ENCODE measurements at regions not wholly inside any gene's neighbourhood (a gene's known extent, or its start where the extent isn't known, plus 50 kb on each side); places are given as distances from the start of the nearest gene placed in this dataset.
A peak's percentile ranks its signal among the peaks of the same experiment; 100 is the strongest.

DNA sequence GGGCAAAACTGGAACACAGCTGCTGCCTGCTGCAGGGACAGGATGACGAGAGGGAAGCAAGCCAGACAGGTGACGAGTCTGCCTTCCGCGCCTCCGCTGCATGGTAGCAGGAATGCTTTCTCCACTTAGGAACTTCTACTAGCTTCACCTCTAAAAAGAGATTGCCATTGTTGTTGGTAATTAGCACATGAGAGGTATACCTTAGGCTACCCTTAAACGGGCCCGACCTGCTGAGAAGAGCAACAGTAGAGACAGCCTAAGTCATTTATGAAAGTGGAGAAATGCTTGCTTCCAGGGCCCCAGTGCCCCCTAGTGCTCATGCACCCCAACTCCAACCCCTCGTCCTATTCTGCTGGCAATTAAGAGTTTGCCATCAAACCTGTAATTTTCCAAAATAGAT is 96.9 kb upstream of the AKT3 start:
- no peak for DNase-seq
- no peaks in the 10 kb centered on the region for H3K4me1 ChIP-seq (ENCODE audit: low read length)

DNA sequence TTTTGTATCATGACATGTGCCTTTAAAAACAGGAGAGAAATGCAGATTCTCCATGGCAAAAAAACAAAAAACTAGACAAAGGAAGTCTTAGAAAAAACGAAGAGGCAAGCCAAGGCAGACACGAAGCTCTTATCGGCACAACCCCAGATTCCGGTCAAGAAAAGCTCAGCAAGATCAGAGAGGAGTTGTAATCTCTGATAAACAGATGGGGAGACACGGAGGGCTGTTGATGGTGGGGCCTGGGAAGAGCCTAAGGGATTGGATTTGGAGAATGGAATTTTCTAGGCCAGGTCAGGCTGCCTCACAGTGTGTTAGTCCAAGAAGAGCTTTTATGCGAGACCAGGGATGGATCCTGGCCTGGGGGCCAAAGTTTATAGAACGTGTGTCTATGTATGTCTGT is 96.2 kb upstream of the AKT3 start:
- Histone ChIP-seq H3K27ac (ENCODE audit: low read length) (no peak overlapping the region), H3K9me3 (replicated peaks; ENCODE audit: insufficient read depth, low read length) (no peaks in the 10 kb centered on the region), H3K27me3 (replicated peaks; ENCODE audit: insufficient read depth, low read length) (no peaks in the 10 kb centered on the region), H3F3A (ENCODE audit: insufficient read depth, low read length) (no peaks in the 10 kb centered on the region), H3K36me3 (replicated peaks; ENCODE audit: insufficient read depth, low read length) (no peaks in the 10 kb centered on the region), H3K9me2 (replicated peaks; ENCODE audit: insufficient read depth, low read length) (no peaks in the 10 kb centered on the region), H4K20me1 (ENCODE audit: insufficient read depth, low read length) (no peaks in the 10 kb centered on the region), H2AFZ (ENCODE audit: low read length) (no peak overlapping the region), H3K4me2 (ENCODE audit: low read depth, low read length) (no peak overlapping the region), H3K4me1 (ENCODE audit: low read length) (no peaks in the 10 kb centered on the region), H3K9ac (ENCODE audit: low read length) (no peak overlapping the region), H3K79me2 (ENCODE audit: low read length) (no peaks in the 10 kb centered on the region), H3K4me3 (ENCODE audit: low read length) (no peak overlapping the region)
- no peak for DNase-seq
- TF ChIP-seq EZH2phosphoT487 (IDR thresholded peaks at IDR 0.05; ENCODE audit: low read length) (no peak), EZH2 (optimal IDR thresholded peaks at IDR 0.05; ENCODE audit: low read depth, low read length) (no peak)
- TF ChIP-seq, protein P1, sequence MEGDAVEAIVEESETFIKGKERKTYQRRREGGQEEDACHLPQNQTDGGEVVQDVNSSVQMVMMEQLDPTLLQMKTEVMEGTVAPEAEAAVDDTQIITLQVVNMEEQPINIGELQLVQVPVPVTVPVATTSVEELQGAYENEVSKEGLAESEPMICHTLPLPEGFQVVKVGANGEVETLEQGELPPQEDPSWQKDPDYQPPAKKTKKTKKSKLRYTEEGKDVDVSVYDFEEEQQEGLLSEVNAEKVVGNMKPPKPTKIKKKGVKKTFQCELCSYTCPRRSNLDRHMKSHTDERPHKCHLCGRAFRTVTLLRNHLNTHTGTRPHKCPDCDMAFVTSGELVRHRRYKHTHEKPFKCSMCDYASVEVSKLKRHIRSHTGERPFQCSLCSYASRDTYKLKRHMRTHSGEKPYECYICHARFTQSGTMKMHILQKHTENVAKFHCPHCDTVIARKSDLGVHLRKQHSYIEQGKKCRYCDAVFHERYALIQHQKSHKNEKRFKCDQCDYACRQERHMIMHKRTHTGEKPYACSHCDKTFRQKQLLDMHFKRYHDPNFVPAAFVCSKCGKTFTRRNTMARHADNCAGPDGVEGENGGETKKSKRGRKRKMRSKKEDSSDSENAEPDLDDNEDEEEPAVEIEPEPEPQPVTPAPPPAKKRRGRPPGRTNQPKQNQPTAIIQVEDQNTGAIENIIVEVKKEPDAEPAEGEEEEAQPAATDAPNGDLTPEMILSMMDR (IDR thresholded peaks at IDR 0.05; ENCODE audit: low read length), result no peak

More for the DNA sequence above, 96.9 kb upstream of the AKT3 start:
- Histone ChIP-seq H3K9ac (ENCODE audit: low read length) (no peak overlapping the region), H3K9me2 (replicated peaks; ENCODE audit: insufficient read depth, low read length) (no peaks in the 10 kb centered on the region), H3K79me2 (ENCODE audit: low read length) (no peaks in the 10 kb centered on the region), H3K9me3 (replicated peaks; ENCODE audit: insufficient read depth, low read length) (no peaks in the 10 kb centered on the region), H3K4me2 (ENCODE audit: low read depth, low read length) (no peak overlapping the region), H2AFZ (ENCODE audit: low read length) (no peak overlapping the region), H3K27ac (ENCODE audit: low read length) (no peak overlapping the region), H3K36me3 (replicated peaks; ENCODE audit: insufficient read depth, low read length) (no peaks in the 10 kb centered on the region), H3K27me3 (replicated peaks; ENCODE audit: insufficient read depth, low read length) (no peaks in the 10 kb centered on the region), H3K4me3 (ENCODE audit: low read length) (no peak overlapping the region), H3F3A (ENCODE audit: insufficient read depth, low read length) (no peaks in the 10 kb centered on the region), H4K20me1 (ENCODE audit: insufficient read depth, low read length) (no peaks in the 10 kb centered on the region)
- TF ChIP-seq, protein P1 (IDR thresholded peaks at IDR 0.05; ENCODE audit: low read length), result peak; percentile 20
- no peak for TF ChIP-seq EZH2 (optimal IDR thresholded peaks at IDR 0.05; ENCODE audit: low read depth, low read length)

DNA sequence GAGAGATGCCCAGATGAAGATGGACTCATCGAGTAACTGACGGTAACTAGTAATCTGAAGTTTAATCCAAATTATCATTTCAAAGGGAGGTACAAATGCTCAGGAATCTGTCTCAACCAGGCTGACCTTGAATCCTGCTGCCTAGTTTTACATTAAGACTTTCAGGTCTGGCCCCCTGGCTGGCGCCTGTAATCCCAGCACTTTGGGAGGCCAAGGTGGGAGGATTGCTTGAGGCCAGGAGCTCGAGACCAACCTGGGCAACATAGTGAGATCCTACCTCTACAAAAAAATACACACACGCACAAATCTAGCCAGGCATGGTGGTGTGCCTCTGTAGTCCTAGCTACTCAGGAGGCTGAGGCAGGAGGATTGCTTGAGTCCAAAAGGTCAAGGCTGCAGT is 95.7 kb upstream of the AKT3 start:
- Histone ChIP-seq H3K27ac (ENCODE audit: low read length) (no peak overlapping the region), H3K9me2 (replicated peaks; ENCODE audit: insufficient read depth, low read length) (no peaks in the 10 kb centered on the region), H3F3A (ENCODE audit: insufficient read depth, low read length) (no peaks in the 10 kb centered on the region), H4K20me1 (ENCODE audit: insufficient read depth, low read length) (no peaks in the 10 kb centered on the region), H3K4me3 (ENCODE audit: low read length) (no peak overlapping the region), H3K4me1 (ENCODE audit: low read length) (no peaks in the 10 kb centered on the region), H3K9me3 (replicated peaks; ENCODE audit: insufficient read depth, low read length) (no peaks in the 10 kb centered on the region), H3K27me3 (replicated peaks; ENCODE audit: insufficient read depth, low read length) (no peaks in the 10 kb centered on the region), H2AFZ (ENCODE audit: low read length) (no peak overlapping the region), H3K79me2 (ENCODE audit: low read length) (no peaks in the 10 kb centered on the region), H3K36me3 (replicated peaks; ENCODE audit: insufficient read depth, low read length) (no peaks in the 10 kb centered on the region), H3K9ac (ENCODE audit: low read length) (no peak overlapping the region), H3K4me2 (ENCODE audit: low read depth, low read length) (no peak overlapping the region)
- no peak for DNase-seq
- TF ChIP-seq, protein P1 (IDR thresholded peaks at IDR 0.05; ENCODE audit: low read length), result no peak
- TF ChIP-seq EZH2phosphoT487 (IDR thresholded peaks at IDR 0.05; ENCODE audit: low read length) (no peak), EZH2 (optimal IDR thresholded peaks at IDR 0.05; ENCODE audit: low read depth, low read length) (no peak)

Data from MM.1S (cell line).